T-helper 1 cell treated with Interleukin-12 subunit alpha and Interleukin-12 subunit beta and Interleukin-4 antibody, amounts not matched to agents 30 μg/mL and 1 μg/mL, for 36 hours (primary cell): ENCODE measurements at regions not wholly inside any gene's neighbourhood (a gene's known extent, or its start where the extent isn't known, plus 50 kb on each side); places are given as distances from the start of the nearest gene placed in this dataset.

Source experiments
- H3K27ac Mint-ChIP-seq: one replicate; pipeline ENCODE4 v1.8.0; 2021; ENCODE audit warnings: mild to moderate bottlenecking, mixed read lengths
- H3K27me3 Mint-ChIP-seq: one replicate; pipeline ENCODE4 v1.8.0; 2021; ENCODE audit warnings: low read depth, mixed read lengths
- H3K36me3 Mint-ChIP-seq: one replicate; pipeline ENCODE4 v1.8.0; 2021; ENCODE audit warnings: low read depth, mixed read lengths
- H3K4me1 Mint-ChIP-seq: one replicate; pipeline ENCODE4 v1.8.0; 2021; ENCODE audit warnings: low read depth, mixed read lengths
- H3K4me3 Mint-ChIP-seq: one replicate; pipeline ENCODE4 v1.8.0; 2021; ENCODE audit warnings: mild to moderate bottlenecking, moderate library complexity, mixed read lengths
- H3K9me3 Mint-ChIP-seq: one replicate; pipeline ENCODE4 v1.8.0; 2021; ENCODE audit warnings: mixed read lengths

DNA sequence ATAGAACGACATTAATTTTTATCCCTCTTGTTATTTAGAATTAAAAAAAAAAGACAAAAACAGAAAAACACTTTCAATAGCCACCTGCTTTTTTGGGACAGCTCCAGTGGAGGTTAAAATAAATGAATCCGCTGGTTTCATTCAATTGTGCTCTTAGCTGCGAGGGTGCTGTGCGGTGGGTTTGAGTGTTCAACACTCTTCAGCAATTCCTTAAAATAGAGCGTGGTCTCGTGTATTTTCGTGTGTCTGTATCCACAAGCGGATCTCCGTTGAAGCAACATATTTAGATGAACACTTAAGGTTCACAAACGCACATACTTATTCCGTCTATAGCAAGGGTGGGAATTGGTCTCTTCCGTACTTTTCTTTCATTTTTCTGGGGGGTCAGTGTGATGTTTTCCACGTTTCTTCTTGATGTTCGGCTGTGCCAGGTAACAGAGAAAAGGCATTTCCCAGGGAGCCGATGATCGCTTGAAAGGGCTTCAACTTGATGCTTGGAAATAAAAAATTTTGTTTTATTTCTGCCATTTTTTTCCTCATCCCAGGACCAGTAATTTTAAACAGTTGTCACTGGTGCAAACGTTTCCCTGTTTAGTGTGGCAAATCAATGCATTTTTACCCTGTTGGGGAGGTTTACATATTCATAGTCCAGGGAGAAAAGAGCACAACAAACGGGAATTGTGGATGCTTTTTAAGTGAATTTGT lies 297.9 kb downstream of the IRF8 start:
- no peak overlapping the region for H3K4me3 Mint-ChIP-seq
- H3K27me3 Mint-ChIP-seq, result peaks cover 66% of the 10 kb centered on the region
- H3K36me3 Mint-ChIP-seq, result no peaks in the 10 kb centered on the region
- no peak overlapping the region for H3K27ac Mint-ChIP-seq
- H3K4me1 Mint-ChIP-seq, result no peaks in the 10 kb centered on the region
- H3K9me3 Mint-ChIP-seq, result no peaks in the 10 kb centered on the region

DNA sequence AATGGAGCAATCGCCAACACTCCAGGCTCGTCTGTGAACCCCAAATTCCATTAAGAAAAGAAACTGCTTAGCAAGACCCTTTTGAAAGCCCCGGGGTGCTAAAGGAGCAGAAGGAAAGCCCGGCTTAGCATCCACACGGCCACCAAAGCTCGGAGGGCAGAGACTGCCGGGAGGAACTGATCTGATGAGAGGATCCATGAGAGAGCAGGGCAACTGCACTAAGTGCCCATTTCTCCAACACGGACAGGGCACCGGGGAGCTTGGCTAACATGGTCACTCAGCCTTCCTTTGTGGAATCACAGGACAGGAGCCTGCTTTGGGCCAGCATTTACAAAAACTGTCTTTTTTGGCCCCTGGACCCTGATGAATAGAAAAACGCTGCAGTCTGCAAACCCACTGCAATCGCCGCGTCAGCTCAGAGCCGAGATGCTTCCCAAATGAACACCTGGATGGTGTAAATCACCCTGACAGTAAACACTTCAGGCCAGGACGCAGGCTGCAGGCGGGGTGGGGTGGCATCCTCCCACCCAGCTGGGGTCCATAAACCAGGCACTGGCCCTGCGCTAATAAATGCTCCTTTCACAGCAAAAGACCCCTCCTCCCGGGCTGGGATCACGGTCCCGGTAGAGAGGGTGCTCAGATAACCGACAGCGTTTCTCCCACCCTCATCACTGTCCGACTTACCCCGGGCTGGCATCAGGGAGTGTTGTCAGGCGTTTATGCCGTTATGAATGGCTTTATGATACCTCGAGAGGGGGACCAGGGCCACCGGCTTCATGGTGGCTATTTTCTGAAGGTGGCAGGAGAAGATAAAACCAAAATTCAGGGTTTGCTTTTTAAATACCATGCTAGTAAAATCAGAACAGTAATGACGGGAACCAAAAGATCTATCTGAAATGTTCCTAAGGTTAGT lies 299.5 kb downstream of the IRF8 start:
- Mint-ChIP-seq H3K27ac (no peak overlapping the region), H3K27me3 (peaks cover 70% of the 10 kb centered on the region), H3K4me1 (no peaks in the 10 kb centered on the region), H3K9me3 (no peaks in the 10 kb centered on the region), H3K4me3 (no peak overlapping the region), H3K36me3 (no peaks in the 10 kb centered on the region)

DNA sequence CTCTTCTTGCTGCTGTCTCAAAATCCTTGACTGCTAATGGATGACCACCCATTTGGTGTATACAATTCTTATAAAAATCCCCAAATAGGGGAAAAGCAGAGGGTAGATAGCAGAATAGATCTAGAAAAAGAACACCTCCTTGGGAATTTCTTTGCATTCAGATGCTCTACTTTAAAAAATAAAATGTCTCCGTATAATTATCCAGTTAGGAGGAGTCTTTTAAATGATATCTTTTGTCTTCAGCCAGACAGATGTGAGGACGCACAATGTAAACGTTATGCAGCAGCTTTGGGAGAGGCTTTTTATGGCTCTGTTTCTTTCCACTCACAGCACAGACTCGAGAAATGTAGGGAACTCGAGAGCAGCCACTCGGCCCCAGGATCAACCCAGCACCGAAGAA lies 300.2 kb downstream of the IRF8 start:
- Mint-ChIP-seq H3K4me1 (no peaks in the 10 kb centered on the region), H3K9me3 (no peaks in the 10 kb centered on the region), H3K27me3 (peaks cover 66% of the 10 kb centered on the region), H3K4me3 (no peak overlapping the region), H3K36me3 (no peaks in the 10 kb centered on the region), H3K27ac (no peak overlapping the region)

DNA sequence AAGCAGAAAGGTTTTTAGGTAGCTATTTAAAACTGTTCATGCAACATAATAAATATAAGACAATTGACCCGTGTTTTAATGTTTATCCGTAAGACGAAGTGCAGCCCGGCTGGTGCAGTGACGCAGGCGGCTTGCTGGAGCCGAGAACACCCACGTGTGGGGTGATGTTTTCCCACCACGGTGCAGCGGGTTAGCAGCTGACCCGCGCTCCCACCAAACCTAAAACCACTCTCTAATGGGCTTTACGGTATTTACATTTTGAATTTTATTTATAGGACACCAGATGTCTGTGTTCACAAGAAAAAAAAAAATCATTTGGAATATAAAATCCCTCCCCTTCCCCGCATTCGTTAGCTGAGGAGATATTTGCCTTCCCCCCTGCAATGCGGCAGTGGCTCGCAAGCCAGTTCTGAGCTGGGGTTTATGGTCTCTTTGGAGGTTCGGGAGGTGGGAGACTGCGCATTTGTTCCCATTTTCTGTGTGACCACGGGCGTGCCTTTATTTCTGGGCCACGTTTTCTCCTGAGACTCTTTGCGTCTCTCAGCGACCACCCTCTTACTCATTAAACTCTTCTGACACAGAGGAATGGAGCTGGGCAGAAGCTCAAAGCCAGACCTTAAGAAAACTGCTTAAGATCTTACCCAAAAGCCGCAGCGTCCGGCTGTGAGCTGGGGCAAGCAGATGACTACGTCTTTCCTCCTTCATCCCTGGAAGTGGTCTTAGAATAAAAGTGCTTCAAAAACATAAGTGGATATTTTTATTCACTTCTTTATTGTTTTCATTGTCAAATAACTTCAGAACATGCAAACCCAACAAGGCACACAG lies 301.1 kb downstream of the IRF8 start:
- H3K4me3 Mint-ChIP-seq, result no peak overlapping the region
- H3K36me3 Mint-ChIP-seq, result no peaks in the 10 kb centered on the region
- no peak overlapping the region for H3K27ac Mint-ChIP-seq
- no peaks in the 10 kb centered on the region for H3K4me1 Mint-ChIP-seq
- no peaks in the 10 kb centered on the region for H3K9me3 Mint-ChIP-seq
- H3K27me3 Mint-ChIP-seq, result peaks cover 64% of the 10 kb centered on the region

DNA sequence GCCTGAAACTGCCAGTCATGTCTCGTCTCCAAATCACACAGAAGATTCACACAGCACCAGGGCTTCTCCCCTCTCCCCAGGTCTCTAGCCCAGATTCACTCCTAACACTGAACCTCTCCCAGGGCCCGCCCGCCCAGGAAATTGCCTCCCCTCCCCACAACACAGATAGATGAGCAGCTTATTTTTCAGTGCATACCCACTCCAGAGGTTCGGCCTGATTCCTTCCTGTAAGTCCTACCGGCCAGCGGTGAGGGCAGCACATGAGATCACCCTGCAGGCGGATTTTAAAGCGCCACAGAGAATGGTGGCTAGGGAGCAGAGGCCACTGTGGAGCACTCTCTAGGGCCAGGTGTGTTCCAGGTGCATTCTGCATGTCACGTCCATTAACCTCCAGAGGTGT lies 301.8 kb downstream of the IRF8 start:
- Mint-ChIP-seq H3K9me3 (no peaks in the 10 kb centered on the region), H3K36me3 (no peaks in the 10 kb centered on the region), H3K27me3 (peaks cover 60% of the 10 kb centered on the region), H3K27ac (no peak overlapping the region), H3K4me3 (no peak overlapping the region), H3K4me1 (no peaks in the 10 kb centered on the region)

DNA sequence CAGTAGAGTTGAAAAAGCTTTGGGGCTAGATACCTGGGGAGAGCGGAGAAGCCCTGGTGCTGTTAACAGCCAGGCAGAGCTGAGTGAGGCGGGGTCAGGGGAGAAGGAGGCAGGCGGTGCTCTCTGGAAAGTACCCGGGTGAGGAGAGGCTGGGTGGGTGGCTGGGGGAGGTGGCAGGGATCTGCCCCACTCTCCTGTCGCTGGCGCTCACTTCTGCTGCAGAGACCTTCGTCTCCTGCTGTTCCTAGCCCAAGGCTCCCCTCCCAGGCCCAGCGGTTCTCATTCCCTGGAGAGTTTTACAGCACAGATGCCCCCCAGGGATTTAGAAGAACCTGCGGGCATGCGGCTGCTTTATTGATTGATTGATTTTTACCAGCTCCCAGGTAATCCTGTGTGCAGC lies 302.8 kb downstream of the IRF8 start:
- no peaks in the 10 kb centered on the region for H3K36me3 Mint-ChIP-seq
- H3K4me1 Mint-ChIP-seq, result no peaks in the 10 kb centered on the region
- no peak overlapping the region for H3K4me3 Mint-ChIP-seq
- H3K27me3 Mint-ChIP-seq, result peaks cover 50% of the 10 kb centered on the region
- H3K9me3 Mint-ChIP-seq, result no peaks in the 10 kb centered on the region
- no peak overlapping the region for H3K27ac Mint-ChIP-seq

DNA sequence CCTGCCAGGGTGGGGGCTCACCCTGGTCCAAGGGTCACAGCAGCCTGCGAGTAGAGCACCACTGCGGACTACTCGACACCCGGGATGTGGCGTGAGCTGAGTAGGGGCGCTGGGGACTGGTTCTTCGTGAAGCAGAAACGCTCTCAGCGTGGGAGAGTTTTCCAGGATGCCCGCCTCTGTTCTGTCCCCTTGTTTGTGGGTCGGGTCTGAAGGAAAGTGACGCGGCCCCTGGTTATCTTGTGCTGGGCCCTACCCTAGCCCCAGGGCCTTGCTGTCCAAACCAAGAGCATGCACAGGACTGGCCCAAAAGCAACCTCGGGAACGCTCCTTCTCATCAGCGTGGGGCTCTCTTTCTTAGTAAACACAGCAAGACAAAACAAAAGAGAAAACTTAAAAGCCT lies 303.3 kb downstream of the IRF8 start:
- Mint-ChIP-seq H3K9me3 (no peaks in the 10 kb centered on the region), H3K27ac (no peak overlapping the region), H3K4me1 (no peaks in the 10 kb centered on the region), H3K36me3 (no peaks in the 10 kb centered on the region), H3K4me3 (no peak overlapping the region), H3K27me3 (peaks cover 45% of the 10 kb centered on the region)

DNA sequence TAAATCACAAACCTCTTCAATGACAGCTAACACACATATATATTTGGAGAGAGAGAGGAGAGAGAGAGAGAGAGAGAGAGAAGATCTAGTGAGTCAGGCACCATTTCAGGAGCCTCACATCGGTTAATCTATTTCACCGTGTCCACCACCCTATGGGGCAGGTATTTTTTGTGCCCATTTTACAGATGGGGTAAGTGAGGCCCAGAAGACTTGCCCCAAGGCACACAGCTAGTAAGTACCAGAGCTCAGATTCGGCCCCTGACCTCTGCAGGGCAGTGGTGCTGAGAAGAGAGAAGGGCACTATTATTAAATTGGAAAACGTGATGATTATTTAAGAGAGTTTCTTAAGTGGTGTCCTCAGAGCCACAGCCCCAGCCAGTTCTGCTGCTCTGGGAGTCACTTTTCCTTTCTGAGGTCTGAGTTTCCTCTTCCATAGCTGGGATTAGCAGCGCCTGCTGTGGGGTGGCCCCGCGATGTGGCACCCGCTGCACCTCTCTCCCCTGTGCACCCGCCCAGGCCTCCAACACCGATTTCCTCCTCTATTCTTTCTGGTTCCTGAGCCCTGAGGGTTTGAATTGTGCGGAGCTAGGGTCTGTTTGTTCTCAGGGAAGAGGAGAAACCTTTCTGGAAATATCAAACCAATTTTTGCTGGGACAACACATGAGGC lies 303.9 kb downstream of the IRF8 start:
- Mint-ChIP-seq H3K27ac (no peak overlapping the region), H3K36me3 (no peaks in the 10 kb centered on the region), H3K9me3 (no peaks in the 10 kb centered on the region), H3K4me1 (no peaks in the 10 kb centered on the region), H3K4me3 (no peak overlapping the region), H3K27me3 (peaks cover 39% of the 10 kb centered on the region)

DNA sequence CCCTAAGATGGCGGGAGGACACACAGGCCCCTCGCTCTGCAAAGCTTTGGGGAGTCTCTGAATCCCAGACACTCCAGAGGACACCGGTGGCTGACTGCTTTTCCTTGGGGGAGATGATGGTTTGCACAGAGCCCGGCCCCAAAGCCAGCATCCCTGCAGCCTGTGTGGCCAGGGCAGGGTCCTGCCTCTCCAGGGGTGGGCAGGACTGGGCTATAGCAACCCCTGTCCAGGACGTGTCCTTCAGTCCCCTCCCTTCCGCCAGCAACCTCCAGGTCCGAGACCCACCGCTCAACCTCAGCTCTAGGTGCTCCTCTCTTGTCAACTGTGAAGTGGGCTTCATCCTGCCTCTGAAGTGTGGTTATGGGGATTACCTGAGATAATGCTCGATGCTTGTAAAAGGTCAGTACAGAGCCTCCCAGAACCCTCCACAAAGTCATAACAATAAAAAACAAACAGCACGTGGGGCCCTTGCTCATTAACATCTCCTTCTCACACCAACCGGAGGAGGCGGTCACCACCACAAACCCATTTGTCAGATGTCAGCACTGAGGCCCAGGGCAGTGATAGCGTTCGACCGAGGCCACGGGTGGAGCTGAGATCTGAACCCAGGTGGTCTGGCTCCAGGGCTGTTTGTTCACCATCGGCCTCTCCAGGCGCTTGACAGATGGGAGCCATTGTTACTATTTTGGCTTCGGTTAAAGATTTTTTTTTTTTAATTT lies 304.8 kb downstream of the IRF8 start:
- Mint-ChIP-seq H3K9me3 (no peaks in the 10 kb centered on the region), H3K27me3 (peaks cover 33% of the 10 kb centered on the region), H3K4me1 (no peaks in the 10 kb centered on the region)

DNA sequence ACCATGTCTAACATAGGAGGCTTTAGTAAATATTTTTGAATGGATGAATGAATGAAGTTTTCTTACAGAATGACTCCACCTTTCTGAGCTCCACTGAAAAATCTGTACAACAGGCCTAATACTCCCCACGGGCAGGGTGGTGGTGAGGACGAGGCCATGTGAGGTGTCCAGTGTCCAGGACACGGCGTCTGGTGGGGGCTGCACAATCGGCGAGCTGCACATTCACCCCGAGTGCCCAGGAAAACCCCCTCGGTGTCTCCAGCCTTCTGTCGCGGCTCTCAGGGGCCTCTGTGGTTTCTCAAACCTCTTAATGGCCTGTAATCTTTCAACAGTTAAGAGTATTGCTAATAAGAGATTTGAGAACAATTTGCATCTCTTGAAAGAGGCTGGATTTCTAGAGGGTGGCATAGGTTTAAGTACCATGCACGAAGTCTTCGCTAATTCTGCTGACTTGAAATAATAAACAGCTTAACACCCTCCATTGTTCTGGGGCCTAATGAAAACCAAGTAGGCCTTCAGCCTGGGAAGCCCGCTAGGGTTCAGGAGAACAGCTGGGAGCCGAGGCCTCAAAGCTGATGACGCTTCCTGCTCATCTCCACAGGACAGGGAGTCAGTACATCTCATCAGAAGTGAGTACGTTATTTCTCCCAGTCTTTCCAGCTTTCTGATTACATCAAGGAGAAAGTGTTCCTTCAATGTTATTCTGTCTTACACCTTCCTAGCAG lies 304.6 kb upstream of the FOXF1 start:
- Mint-ChIP-seq H3K27ac (no peak overlapping the region), H3K4me3 (no peak overlapping the region), H3K4me1 (no peaks in the 10 kb centered on the region), H3K9me3 (no peaks in the 10 kb centered on the region), H3K36me3 (no peaks in the 10 kb centered on the region), H3K27me3 (peaks cover 14% of the 10 kb centered on the region)

More for the DNA sequence above, 304.8 kb downstream of the IRF8 start:
- H3K4me3 Mint-ChIP-seq, result no peak overlapping the region
- no peak overlapping the region for H3K27ac Mint-ChIP-seq
- no peaks in the 10 kb centered on the region for H3K36me3 Mint-ChIP-seq

DNA sequence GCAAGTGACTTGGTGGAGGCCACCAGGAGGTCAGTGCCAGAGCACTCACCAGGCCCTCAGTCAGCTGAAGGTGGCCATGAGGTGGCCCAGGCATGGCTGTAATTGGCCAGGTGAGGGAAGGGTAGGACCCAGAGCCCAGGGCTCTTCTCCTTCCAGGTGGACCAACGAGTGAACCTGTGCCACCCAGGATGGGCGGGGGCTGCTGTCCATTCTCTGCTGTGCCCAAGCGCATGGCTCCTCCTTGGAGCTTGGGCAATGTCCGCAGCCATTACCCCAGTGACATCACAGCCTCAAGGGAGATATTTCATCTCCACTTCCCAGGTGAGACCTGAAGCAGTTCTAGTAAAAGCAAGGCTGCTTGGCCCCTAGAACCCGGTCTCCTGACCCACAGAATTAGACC lies 303.0 kb upstream of the FOXF1 start:
- Mint-ChIP-seq H3K4me3 (no peak overlapping the region), H3K9me3 (peaks cover 6% of the 10 kb centered on the region), H3K4me1 (no peaks in the 10 kb centered on the region), H3K27me3 (peaks cover 4% of the 10 kb centered on the region), H3K36me3 (no peaks in the 10 kb centered on the region), H3K27ac (no peak overlapping the region)

DNA sequence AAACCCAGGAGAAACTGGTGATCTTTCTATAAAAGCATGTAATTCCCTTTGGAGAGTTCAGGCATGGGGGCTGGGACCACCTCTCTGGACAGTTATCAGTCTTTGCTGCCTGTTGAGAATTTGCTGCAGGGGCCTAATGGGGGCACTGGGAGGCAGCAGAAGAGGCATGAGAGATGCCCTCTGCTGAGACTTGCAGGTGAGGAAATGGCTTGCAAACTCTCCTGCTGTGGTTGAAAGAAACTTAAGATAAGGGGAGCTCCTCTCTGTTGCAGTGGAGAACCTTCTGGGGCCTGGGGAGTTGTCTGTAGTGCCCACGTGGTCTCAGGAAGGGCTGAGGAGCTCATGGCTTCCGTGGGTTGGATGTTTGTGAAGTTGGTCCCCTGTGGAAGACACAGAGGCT lies 301.1 kb upstream of the FOXF1 start:
- Mint-ChIP-seq H3K9me3 (peaks cover 13% of the 10 kb centered on the region), H3K27ac (no peak overlapping the region)

More for the DNA sequence above, 301.1 kb upstream of the FOXF1 start:
- Mint-ChIP-seq H3K36me3 (peaks cover 3% of the 10 kb centered on the region), H3K4me1 (peaks cover 5% of the 10 kb centered on the region), H3K27me3 (no peaks in the 10 kb centered on the region), H3K4me3 (no peak overlapping the region)
